SK-N-SH (cell line): ENCODE measurements at regions not wholly inside any gene's neighbourhood (a gene's known extent, or its start where the extent isn't known, plus 50 kb on each side); places are given as distances from the start of the nearest gene placed in this dataset.

Experiments
- CTCF ChIA-PET: fragments of 300-600, 350-600 bp; formaldehyde crosslinking; extraction: SDS; loops from one replicate; lab custom pipeline; 2021; lab: Yijun Ruan, JAX
- POLR2A ChIA-PET: fragments of 350-600 bp; sonication (Branson Sonifier 250); formaldehyde crosslinking; extraction: SDS; loops from one replicate; lab custom pipeline; 2020; ENCODE audit warnings: antibody characterized with exemption, inconsistent platforms; lab: Yijun Ruan, JAX
- DNase-seq: peaks from one replicate; pipeline ENCODE4 v3.0.0; 2012
- H2AFZ ChIP-seq: fragments of 200-600 bp; sonication (generic); 2 replicates; pipeline ENCODE4 v1.8.1; 2016; ENCODE audit warnings: antibody characterized with exemption, mild to moderate bottlenecking, low read depth
- H3F3A ChIP-seq: fragments of 200-600 bp; sonication (generic); replicated peaks from 2 replicates; pipeline ENCODE3; 2016; ENCODE audit warnings: antibody characterized with exemption, mild to moderate bottlenecking; ENCODE audit not compliant: insufficient read depth
- H3K27ac ChIP-seq, 2 experiments: fragments of 200-500 bp in 1 of 2; fragments of 200-600 bp in 1 of 2; sonication (Bioruptor generic) in 1 of 2; sonication (generic), shearing (Covaris generic) in 1 of 2; 2 replicates each; pipeline versions ENCODE4 v1.5.1 to v1.6.1; 2014 to 2016; ENCODE audit warnings: low read depth in 2 of 2, inconsistent platforms in 1 of 2, low read length in 1 of 2, mild to moderate bottlenecking in 1 of 2, mixed read lengths in 1 of 2
- H3K27me3 ChIP-seq: fragments of 200-600 bp; sonication (generic), shearing (Covaris generic); 2 replicates; pipeline ENCODE4 v1.6.1; 2016; ENCODE audit warnings: mixed run types; ENCODE audit not compliant: insufficient read depth
- H3K36me3 ChIP-seq, 2 experiments: fragments of 200-500 bp in 1 of 2; fragments of 200-600 bp in 1 of 2; sonication (Bioruptor generic) in 1 of 2; sonication (generic) in 1 of 2; replicated peaks in 1 of 2; 2 replicates each; pipeline versions ENCODE3 to v1.5.1; 2014 to 2016; ENCODE audit warnings: low read length in 1 of 2, mild to moderate bottlenecking in 1 of 2; ENCODE audit not compliant: insufficient read depth in 2 of 2, control insufficient read depth in 1 of 2
- H3K4me1 ChIP-seq, 2 experiments: fragments of 200-500 bp in 1 of 2; fragments of 200-600 bp in 1 of 2; sonication (Bioruptor generic) in 1 of 2; sonication (generic), shearing (Covaris generic) in 1 of 2; 2 replicates each; pipeline versions ENCODE4 v1.5.1 to v1.6.1; 2014 to 2016; ENCODE audit warnings: low read depth in 1 of 2, low read length in 1 of 2, mixed run types in 1 of 2; ENCODE audit not compliant: insufficient read depth in 2 of 2, control insufficient read depth in 1 of 2
- H3K4me2 ChIP-seq: fragments of 200-600 bp; sonication (generic), shearing (Covaris generic); 2 replicates; pipeline ENCODE4 v1.6.1; 2017; ENCODE audit warnings: mixed run types
- H3K4me3 ChIP-seq, 2 experiments: fragments of 200-500 bp in 1 of 2; fragments of 200-600 bp in 1 of 2; sonication (Bioruptor generic) in 1 of 2; sonication (generic), shearing (Covaris generic) in 1 of 2; 2 replicates each; pipeline versions ENCODE4 v1.5.1 to v1.8.1; 2014 to 2016; ENCODE audit warnings: low read depth in 2 of 2, inconsistent platforms in 1 of 2, low read length in 1 of 2, mild to moderate bottlenecking in 1 of 2, mixed read lengths in 1 of 2, moderate library complexity in 1 of 2
- H3K79me2 ChIP-seq: fragments of 200-600 bp; sonication (generic); 2 replicates; pipeline ENCODE4 v1.8.1; 2017; ENCODE audit warnings: mild to moderate bottlenecking; ENCODE audit not compliant: insufficient read depth
- H3K9ac ChIP-seq: fragments of 200-600 bp; sonication (generic); 2 replicates; pipeline ENCODE4 v1.6.1; 2017; ENCODE audit warnings: mixed run types
- H3K9me2 ChIP-seq: fragments of 200-600 bp; sonication (generic); 2 replicates; pipeline ENCODE4 v1.6.1; 2017; ENCODE audit warnings: mixed run types
- H3K9me3 ChIP-seq: fragments of 200-600 bp; sonication (generic); 2 replicates; pipeline ENCODE4 v1.6.1; 2017; ENCODE audit warnings: mixed run types, mild to moderate bottlenecking, moderate library complexity
- H4K20me1 ChIP-seq: fragments of 200-600 bp; sonication (generic); 2 replicates; pipeline ENCODE4 v1.6.1; 2017; ENCODE audit warnings: mild to moderate bottlenecking, mixed run types; ENCODE audit not compliant: insufficient read depth
- ELF1 ChIP-seq: IDR thresholded peaks from 2 replicates; pipeline ENCODE4 v1.4.0; 2012
- EP300 ChIP-seq, 2 experiments: IDR thresholded peaks; 2 replicates each; pipeline versions ENCODE4 v1.4.0 to v1.6.1; 2012; ENCODE audit warnings: borderline replicate concordance in 1 of 2, low read depth in 1 of 2, low read length in 1 of 2
- EZH2phosphoT487 ChIP-seq: fragments of 200-600 bp; sonication (generic); IDR thresholded peaks from 2 replicates; pipeline ENCODE4 v1.6.1; 2017; ENCODE audit warnings: low read depth, mixed run types, mild to moderate bottlenecking, antibody characterized with exemption, moderate library complexity, borderline replicate concordance
- FOXJ3 ChIP-seq: sonication (generic); formaldehyde crosslinking; IDR thresholded peaks from 2 replicates; pipeline ENCODE4 v1.5.1; 2020; ENCODE audit warnings: mild to moderate bottlenecking, missing genetic modification reagents
- FOXM1 ChIP-seq: IDR thresholded peaks from 2 replicates; pipeline ENCODE4 v1.4.0; 2012; ENCODE audit warnings: low read depth, mild to moderate bottlenecking
- GABPA ChIP-seq: IDR thresholded peaks from 2 replicates; pipeline ENCODE4 v1.4.0; 2012; ENCODE audit warnings: low read depth, mild to moderate bottlenecking
- IRF3 ChIP-seq: fragments of 150-350 bp; IDR thresholded peaks from 2 replicates; pipeline ENCODE4 v1.6.1; 2016; ENCODE audit warnings: mild to moderate bottlenecking, low read depth, low read length
- JUND ChIP-seq: IDR thresholded peaks from 2 replicates; pipeline ENCODE4 v1.4.0; 2012
- MAX ChIP-seq: IDR thresholded peaks from 2 replicates; pipeline ENCODE4 v1.4.0; 2012; ENCODE audit warnings: low read depth
- RAD21 ChIP-seq: IDR thresholded peaks from 2 replicates; pipeline ENCODE4 v1.6.1; 2012; ENCODE audit warnings: mild to moderate bottlenecking, low read length
- RCOR1 ChIP-seq: fragments of 150-350 bp; IDR thresholded peaks from 2 replicates; pipeline ENCODE4 v1.6.1; 2017; ENCODE audit warnings: antibody characterized with exemption, low read length
- REST ChIP-seq: IDR thresholded peaks from 2 replicates; pipeline ENCODE4 v1.6.1; 2012; ENCODE audit warnings: mild to moderate bottlenecking, low read depth, low read length, moderate library complexity
- RXRA ChIP-seq: IDR thresholded peaks from 2 replicates; pipeline ENCODE4 v1.4.0; 2012; ENCODE audit warnings: low read depth, mild to moderate bottlenecking, borderline replicate concordance
- SIN3A ChIP-seq: IDR thresholded peaks from 2 replicates; pipeline ENCODE4 v1.6.1; 2012; ENCODE audit warnings: low read depth, mild to moderate bottlenecking, low read length, moderate library complexity, borderline replicate concordance
- USF1 ChIP-seq: IDR thresholded peaks from 2 replicates; pipeline ENCODE4 v1.4.0; 2012; ENCODE audit warnings: low read depth, borderline replicate concordance
- USF2 ChIP-seq: fragments of 150-350 bp; IDR thresholded peaks from 2 replicates; pipeline ENCODE4 v1.6.1; 2017; ENCODE audit warnings: antibody characterized with exemption, low read length, low read depth, borderline replicate concordance
- YY1 ChIP-seq: IDR thresholded peaks from 2 replicates; pipeline ENCODE4 v1.4.0; 2012; ENCODE audit warnings: low read depth, mild to moderate bottlenecking
- ZBTB33 ChIP-seq: IDR thresholded peaks from 2 replicates; pipeline ENCODE4 v1.4.0; 2012; ENCODE audit warnings: low read depth, borderline replicate concordance
- WGBS: methylation state at CpG from one replicate; pipeline ENCODE4 v1.1.6; 2017; ENCODE audit warnings: low lambda C conversion rate; 5-methylcytosine and 5-hydroxymethylcytosine counted together

GRCh38 chr11:134700101-134700640, 288.1 kb upstream of the B3GAT1 start (continued):
- TF ChIP-seq YY1, result no peak
- no peak for TF ChIP-seq RCOR1
- TF ChIP-seq SIN3A, result no peak
- no peak for TF ChIP-seq ELF1
- no peak for TF ChIP-seq RAD21
- no peak for TF ChIP-seq FOXJ3 (CRISPR knock-in tag)

GRCh38 chr11:134696455-134696854, 284.4 kb upstream of the B3GAT1 start:
- CTCF ChIA-PET, result no interaction called here

More at GRCh38 chr11:134696455-134696854, 284.4 kb upstream of the B3GAT1 start:
- Histone ChIP-seq H3K9me3 (no peaks in the 10 kb centered on the region), H3K36me3 (no peaks in the 10 kb centered on the region), H3K4me1 (peaks cover 0 to 2% of the 10 kb centered on the region in 2 experiments; a peak in 1 of 4 replicates), H3F3A (no peaks in the 10 kb centered on the region), H4K20me1 (no peaks in the 10 kb centered on the region), H3K4me3 (no peak overlapping the region), H3K9ac (no peak overlapping the region), H3K79me2 (no peaks in the 10 kb centered on the region), H3K27ac (no peak overlapping the region), H3K9me2 (no peaks in the 10 kb centered on the region), H2AFZ (no peak overlapping the region), H3K4me2 (no peak overlapping the region), H3K27me3 (no peaks in the 10 kb centered on the region)
- no peak for DNase-seq
- TF ChIP-seq USF2 (no peak), RXRA (no peak), JUND (no peak), USF1 (no peak), RCOR1 (no peak), SIN3A (no peak), IRF3 (no peak), EP300 (IDR thresholded peaks at IDR 0.05; ENCODE audit: borderline replicate concordance in 1 of 2, low read depth in 1 of 2, low read length in 1 of 2) (no peak), RAD21 (no peak), FOXJ3 (CRISPR knock-in tag) (no peak), FOXM1 (no peak), GABPA (no peak), EZH2phosphoT487 (no peak), ZBTB33 (no peak), MAX (no peak), REST (no peak)
- 22% methylated on average over 2 of the region's 4 CpGs for WGBS
- POLR2A ChIA-PET, result no interaction called here
